IPS DF 6.9 (cell line): ENCODE measurements at regions not wholly inside any gene's neighbourhood (a gene's known extent, or its start where the extent isn't known, plus 50 kb on each side); places are given as distances from the start of the nearest gene placed in this dataset.
"Not testable (repeated sequence)": the region's sequence is repeated elsewhere in the genome, so short reads cannot be mapped to it uniquely, and the experiment has no call there.

Experiments used
- DNase-seq: peaks from one replicate; pipeline ENCODE4 v3.0.0-alpha.2; 2013; ENCODE audit warnings: low read depth, low spot score
- H3K27ac ChIP-seq: one replicate; pipeline ENCODE4 v1.5.1; 2013; ENCODE audit warnings: low read length, control low read depth
- H3K27me3 ChIP-seq: 2 replicates; pipeline ENCODE4 v1.6.1; 2013; ENCODE audit warnings: mild to moderate bottlenecking, low read length; ENCODE audit not compliant: control insufficient read depth, insufficient read depth
- H3K36me3 ChIP-seq: 2 replicates; pipeline ENCODE4 v1.6.1; 2013; ENCODE audit warnings: low read length; ENCODE audit not compliant: control insufficient read depth, insufficient read depth
- H3K4me1 ChIP-seq: 2 replicates; pipeline ENCODE4 v1.6.1; 2013; ENCODE audit warnings: low read length; ENCODE audit not compliant: control insufficient read depth, insufficient read depth
- H3K4me3 ChIP-seq: 2 replicates; pipeline ENCODE4 v1.5.1; 2013; ENCODE audit warnings: mild to moderate bottlenecking, low read length
- H3K9me3 ChIP-seq: 2 replicates; pipeline ENCODE4 v1.6.1; 2013; ENCODE audit warnings: low read length, inconsistent platforms; ENCODE audit not compliant: control insufficient read depth, insufficient read depth
- WGBS: extraction: QIAGEN DNeasy Blood & Tissue Kit; methylation state at CpG from one replicate; pipeline ENCODE4 v1.1.7; 2013; ENCODE audit warnings: mixed read lengths, missing lambda C conversion rate; ENCODE audit not compliant: insufficient read length, insufficient coverage; 5-methylcytosine and 5-hydroxymethylcytosine counted together

DNA sequence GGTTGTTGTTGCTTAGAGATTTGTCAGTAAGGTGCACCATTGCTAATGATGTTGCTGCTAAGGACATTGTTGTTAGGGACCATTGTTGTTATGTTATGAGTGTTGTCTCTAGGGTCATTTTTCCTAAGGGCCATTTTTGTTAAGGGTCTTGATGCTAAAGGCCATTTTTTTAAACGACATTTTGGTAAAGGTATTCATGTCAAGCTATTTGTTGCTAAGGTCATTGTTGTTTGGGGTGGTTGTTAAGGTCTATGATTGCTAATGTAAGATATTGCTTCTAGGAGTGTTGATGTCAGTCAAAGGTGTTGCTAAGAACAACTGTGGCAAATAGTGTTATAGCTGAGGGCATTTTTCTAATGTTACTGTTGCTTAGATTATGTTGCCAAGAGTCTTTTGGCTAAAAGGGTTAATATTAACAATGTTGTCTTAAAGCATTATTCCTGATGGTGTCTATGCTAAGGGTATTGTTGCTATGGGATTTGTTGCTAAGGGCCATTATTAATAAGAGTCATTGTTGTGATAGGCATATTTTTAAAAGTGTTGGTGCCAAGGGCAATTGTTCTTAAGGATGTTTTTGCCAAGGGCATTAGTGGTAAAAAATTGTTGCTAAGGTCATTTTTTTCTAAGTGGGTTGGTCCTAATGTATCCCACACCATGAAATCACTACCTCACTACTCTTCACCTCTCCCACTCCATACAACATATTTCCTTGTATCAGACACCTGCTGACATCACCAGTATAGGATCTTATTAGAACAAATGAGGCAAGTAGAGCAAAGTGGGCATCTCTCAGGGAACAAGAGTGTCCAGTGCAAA, 56.2 kb downstream of the SPATA31A6 start:
- DNase-seq, H3K36me3 ChIP-seq, H3K4me3 ChIP-seq, H3K4me1 ChIP-seq, H3K27me3 ChIP-seq, H3K27ac ChIP-seq, H3K9me3 ChIP-seq: not testable (repeated sequence)
- WGBS = no CpG with 5 or more reads among the region's 1 CpG

DNA sequence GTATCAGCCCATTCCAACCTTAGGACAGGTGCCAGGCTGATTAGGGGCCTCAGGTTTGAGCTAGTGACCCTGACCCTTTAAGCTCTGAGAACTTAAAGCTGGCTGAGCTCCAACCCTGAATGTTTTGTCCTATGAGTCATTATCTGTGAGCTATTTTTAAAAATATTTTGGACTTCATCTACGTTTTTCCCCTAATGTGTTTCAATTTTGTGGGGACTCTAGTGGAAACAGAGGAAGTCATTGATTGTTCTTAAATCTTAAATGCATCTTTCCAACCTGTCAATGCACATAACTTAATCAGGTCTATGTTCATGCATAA, 56.8 kb downstream of the SPATA31A6 start:
- not testable (repeated sequence) for H3K27ac ChIP-seq, H3K9me3 ChIP-seq, H3K36me3 ChIP-seq, H3K27me3 ChIP-seq, DNase-seq, H3K4me3 ChIP-seq, H3K4me1 ChIP-seq
- WGBS = no CpG with 5 or more reads among the region's 1 CpG

DNA sequence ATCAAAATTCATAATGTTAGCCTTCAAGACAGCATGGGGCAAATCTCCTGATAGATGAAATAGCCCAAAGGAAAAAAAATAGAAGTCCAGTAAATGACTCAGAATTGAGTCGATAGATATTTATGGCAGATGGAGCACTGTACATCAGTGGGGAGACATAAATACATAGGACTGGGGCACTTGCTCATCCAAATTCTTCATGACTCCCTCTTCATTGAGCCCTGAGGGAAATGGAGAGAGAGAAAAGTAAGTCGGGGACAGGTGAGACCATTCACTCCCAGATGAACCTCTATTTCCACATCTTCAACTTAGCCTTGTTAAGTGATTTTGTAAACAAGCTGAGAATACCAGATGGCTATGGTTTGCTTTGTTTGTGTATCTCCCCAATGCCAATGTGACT, 59.8 kb downstream of the SPATA31A6 start:
- not testable (repeated sequence) for H3K9me3 ChIP-seq, DNase-seq, H3K36me3 ChIP-seq, H3K4me1 ChIP-seq, H3K27ac ChIP-seq, H3K4me3 ChIP-seq, H3K27me3 ChIP-seq
- WGBS = no CpG with 5 or more reads among the region's 2 CpGs

- not testable (repeated sequence) for H3K27me3 ChIP-seq, H3K36me3 ChIP-seq, H3K9me3 ChIP-seq, H3K4me1 ChIP-seq, DNase-seq, H3K27ac ChIP-seq, H3K4me3 ChIP-seq
- WGBS = no CpG with 5 or more reads among the region's 3 CpGs
These were observed 60.4 kb downstream of the SPATA31A6 start for GRCh38 chr9:42243822-42244221.

- not testable (repeated sequence) for H3K27ac ChIP-seq, H3K27me3 ChIP-seq, H3K4me3 ChIP-seq, H3K9me3 ChIP-seq, DNase-seq, H3K4me1 ChIP-seq, H3K36me3 ChIP-seq
- no CpG with 5 or more reads among the region's 6 CpGs for WGBS
These were observed 85.3 kb downstream of the SPATA31A6 start for GRCh38 chr9:42268729-42269128.

DNA sequence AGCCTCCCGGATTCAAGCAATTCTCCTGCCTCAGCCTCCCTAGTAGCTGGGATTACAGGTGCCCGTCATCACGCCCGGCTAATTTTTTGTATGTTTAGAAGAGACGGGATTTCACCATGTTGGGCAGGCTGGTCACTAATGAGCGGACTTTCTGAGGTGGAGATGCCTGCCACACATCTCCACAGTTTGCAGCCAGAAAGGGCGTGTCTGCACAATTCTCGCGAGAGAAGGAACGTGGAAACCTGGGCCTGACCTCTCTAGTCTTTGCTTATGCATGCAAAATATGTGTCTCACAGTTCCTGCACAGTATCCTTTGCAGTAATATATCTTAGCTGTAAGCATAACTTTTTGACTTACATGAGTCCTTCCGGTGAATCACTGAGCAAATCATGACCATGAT, 85.7 kb downstream of the SPATA31A6 start:
- H3K9me3 ChIP-seq, H3K27me3 ChIP-seq, H3K27ac ChIP-seq, DNase-seq, H3K4me3 ChIP-seq, H3K4me1 ChIP-seq, H3K36me3 ChIP-seq: not testable (repeated sequence)
- no CpG with 5 or more reads among the region's 11 CpGs for WGBS

DNA sequence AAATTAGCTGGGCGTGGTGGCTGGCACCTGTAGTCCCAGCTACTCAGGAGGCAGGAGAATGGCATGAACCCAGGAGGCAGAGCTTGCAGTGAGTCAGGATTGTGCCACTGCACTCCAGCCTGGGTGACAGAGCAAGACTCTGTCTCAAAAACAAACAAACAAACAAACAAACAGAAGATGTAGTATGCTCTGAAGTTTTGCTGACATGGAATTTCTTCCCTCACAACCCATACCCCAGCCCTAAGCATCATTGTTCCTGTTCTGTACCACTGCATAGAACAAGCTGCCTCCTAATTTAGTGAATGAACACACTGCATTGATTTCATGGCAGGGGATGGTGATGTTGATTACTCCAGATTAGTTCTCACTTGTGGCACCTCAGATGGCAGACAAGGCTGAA, 89.7 kb downstream of the SPATA31A6 start:
- not testable (repeated sequence) for H3K27me3 ChIP-seq, H3K4me1 ChIP-seq, H3K27ac ChIP-seq, DNase-seq, H3K4me3 ChIP-seq, H3K36me3 ChIP-seq, H3K9me3 ChIP-seq
- no CpG with 5 or more reads among the region's 1 CpG for WGBS

DNA sequence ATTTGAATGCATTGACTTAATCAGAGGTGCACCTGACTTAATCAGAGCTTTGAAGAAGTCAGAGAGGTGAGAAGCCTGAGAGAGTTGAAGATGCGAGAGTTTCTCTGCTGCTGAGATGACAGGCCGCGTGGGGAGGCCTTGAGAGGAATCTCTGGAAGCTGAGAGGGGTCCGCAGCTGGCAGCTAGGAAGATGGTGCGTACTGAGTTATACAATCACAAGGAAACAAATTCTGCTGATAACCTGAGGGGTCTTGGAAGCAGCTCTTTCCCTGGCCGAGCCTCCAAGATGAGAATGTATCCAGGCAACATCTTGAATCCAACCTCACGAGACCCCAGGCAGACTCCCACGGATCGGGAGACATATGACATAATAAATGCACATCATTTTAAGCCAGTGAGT, 91.7 kb downstream of the SPATA31A6 start:
- H3K4me1 ChIP-seq = no peaks in the 10 kb centered on the region
- no peaks in the 10 kb centered on the region for H3K36me3 ChIP-seq
- H3K27me3 ChIP-seq = no peaks in the 10 kb centered on the region
- H3K9me3 ChIP-seq = no peaks in the 10 kb centered on the region
- DNase-seq = no peak
- H3K4me3 ChIP-seq = no peak overlapping the region
- WGBS = no CpG with 5 or more reads among the region's 9 CpGs
- no peak overlapping the region for H3K27ac ChIP-seq

DNA sequence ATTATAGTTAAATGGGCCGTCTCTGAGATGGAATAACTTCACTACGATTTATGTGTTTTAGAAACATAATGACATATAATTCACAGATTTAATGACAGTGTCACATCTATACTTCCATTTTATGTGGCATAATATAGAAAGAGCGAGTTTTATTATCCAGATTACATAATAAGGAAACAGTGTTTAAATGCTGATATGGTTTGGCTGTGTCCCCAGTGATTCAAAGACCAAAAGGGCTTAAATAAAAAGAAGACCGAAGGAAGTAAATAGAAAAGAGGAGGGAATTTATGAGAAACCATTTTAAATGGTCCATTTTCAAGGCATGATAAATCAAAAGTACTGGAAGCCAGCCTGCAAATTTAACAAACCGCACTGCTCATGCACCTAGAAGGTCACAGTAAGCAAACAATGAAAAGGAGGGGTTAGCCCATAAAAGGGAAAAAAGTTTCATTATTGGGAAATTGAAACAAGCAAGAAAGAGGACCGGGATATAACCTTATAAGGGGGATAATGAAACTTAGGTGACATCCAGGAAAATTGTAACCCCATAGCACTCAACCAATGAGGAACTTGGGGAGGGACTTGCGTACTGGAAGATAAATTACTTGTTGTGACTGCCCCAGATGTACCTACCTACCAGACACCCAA, 99.2 kb downstream of the SPATA31A6 start:
- no CpG with 5 or more reads among the region's 7 CpGs for WGBS
- DNase-seq, H3K4me3 ChIP-seq: not testable (repeated sequence)

DNA sequence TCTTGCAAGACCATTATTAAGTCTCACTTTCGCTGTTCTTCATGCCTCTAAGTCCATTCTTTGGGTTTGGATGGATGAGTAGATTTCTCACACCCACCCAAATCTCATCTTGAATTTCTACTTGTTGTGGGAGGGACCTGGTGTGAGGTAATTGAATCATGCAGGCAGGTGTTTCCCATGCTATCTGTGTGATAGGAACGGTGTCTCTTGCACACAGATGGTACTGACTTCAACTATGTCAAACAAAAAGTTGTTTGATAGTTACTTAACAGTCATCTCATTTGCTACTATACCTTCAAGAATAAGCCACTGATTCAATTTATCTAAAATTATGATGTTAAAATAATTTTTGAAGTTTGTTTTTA, 99.7 kb downstream of the SPATA31A6 start:
- not testable (repeated sequence) for H3K36me3 ChIP-seq, DNase-seq, H3K27ac ChIP-seq, H3K4me3 ChIP-seq, H3K4me1 ChIP-seq, H3K9me3 ChIP-seq, H3K27me3 ChIP-seq
- no CpG with 5 or more reads among the region's 2 CpGs for WGBS

More for the DNA sequence above, 99.2 kb downstream of the SPATA31A6 start:
- H3K36me3 ChIP-seq, H3K27ac ChIP-seq, H3K27me3 ChIP-seq, H3K9me3 ChIP-seq, H3K4me1 ChIP-seq: not testable (repeated sequence)
